IPS-NIHi7 (cell line): ENCODE measurements at regions not wholly inside any gene's neighbourhood (a gene's known extent, or its start where the extent isn't known, plus 50 kb on each side); places are given as distances from the start of the nearest gene placed in this dataset.

ENCODE experiments used
- DNase-seq: peaks from one replicate; pipeline ENCODE4 v3.0.0; 2012; ENCODE audit warnings: mixed read lengths; ENCODE audit errors: extremely low spot score

- DNase-seq, result no peak
Observed at GRCh38 chr3:120544361-120544760, 51.8 kb upstream of the NDUFB4 start.

GRCh38 chr3:120536642-120537041, 59.5 kb upstream of the NDUFB4 start:
- no peak for DNase-seq

GRCh38 chr3:120532969-120533368, 63.2 kb upstream of the NDUFB4 start:
- DNase-seq, result no peak

- DNase-seq, result no peak
Observed at GRCh38 chr3:120528163-120528562, 68.0 kb upstream of the NDUFB4 start.

- DNase-seq, result no peak
Observed at GRCh38 chr3:120526011-120526870, 69.9 kb upstream of the NDUFB4 start.

- DNase-seq, result no peak
Observed at GRCh38 chr3:120524171-120524923, 71.8 kb upstream of the NDUFB4 start.

- DNase-seq, result no peak
Observed at GRCh38 chr3:120516136-120516535, 65.3 kb upstream of the FSTL1 start.

GRCh38 chr3:120512655-120513054, 61.9 kb upstream of the FSTL1 start:
- no peak for DNase-seq

- DNase-seq, result peak; percentile 45
Observed at GRCh38 chr3:120506828-120507774, 56.3 kb upstream of the FSTL1 start.

GRCh38 chr3:120506076-120506827, 55.5 kb upstream of the FSTL1 start:
- no peak for DNase-seq

- DNase-seq, result peak; percentile 31
Observed at GRCh38 chr3:120503727-120504616, 53.2 kb upstream of the FSTL1 start.

GRCh38 chr3:120502116-120502515, 51.3 kb upstream of the FSTL1 start:
- DNase-seq, result no peak
